Activated CD4-positive, alpha-beta T cell treated with anti-CD3 and anti-CD28 coated beads, Interleukin-2, amount 50 U/mL, for 4 hours (primary cell): ENCODE measurements at regions not wholly inside any gene's neighbourhood (a gene's known extent, or its start where the extent isn't known, plus 50 kb on each side); places are given as distances from the start of the nearest gene placed in this dataset.
"Not testable (repeated sequence)": the region's sequence is repeated elsewhere in the genome, so short reads cannot be mapped to it uniquely, and the experiment has no call there.

Source experiments
- DNase-seq, 2 experiments: peaks; one replicate each; pipeline ENCODE4 v3.0.0-alpha.2; 2020

- no peak for DNase-seq
Measured at GRCh38 chr6:6816716-6817115, 228.2 kb downstream of the LY86 start.

GRCh38 chr6:6818078-6818639 lies 229.6 kb downstream of the LY86 start:
- no peak for DNase-seq

DNA sequence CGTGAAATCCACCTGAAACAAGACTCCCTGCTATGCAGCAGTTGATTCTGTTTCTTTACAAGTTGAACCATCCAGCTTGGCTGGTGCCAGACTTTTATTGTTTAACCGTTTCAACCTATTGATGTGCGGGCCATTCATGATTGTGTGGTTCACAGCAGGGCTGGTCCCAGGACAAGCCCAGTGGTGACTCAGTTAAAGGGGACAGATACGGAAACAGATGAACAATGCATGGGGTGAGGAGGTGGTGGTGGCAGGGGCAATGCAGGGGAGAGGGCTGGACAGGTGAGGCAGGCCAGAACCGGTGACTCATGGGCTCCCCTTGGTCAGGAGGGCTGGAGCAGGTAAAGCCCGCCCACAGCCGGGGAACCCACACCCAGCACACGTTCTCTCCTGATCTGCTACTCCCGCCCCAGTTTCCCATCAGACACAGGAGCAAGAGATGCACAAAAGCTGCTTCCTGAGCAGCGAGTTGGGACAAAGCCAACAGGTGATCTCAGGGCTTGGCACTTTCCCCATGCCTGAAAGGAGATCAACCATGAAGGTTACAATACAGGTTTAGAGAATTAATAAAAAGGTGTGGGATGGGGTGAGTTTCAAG lies 232.2 kb downstream of the LY86 start:
- no peak for DNase-seq

GRCh38 chr6:6821639-6822261 lies 233.2 kb downstream of the LY86 start:
- no peak for DNase-seq

- no peak for DNase-seq
Measured at GRCh38 chr6:6823030-6823429, 234.5 kb downstream of the LY86 start.

DNA sequence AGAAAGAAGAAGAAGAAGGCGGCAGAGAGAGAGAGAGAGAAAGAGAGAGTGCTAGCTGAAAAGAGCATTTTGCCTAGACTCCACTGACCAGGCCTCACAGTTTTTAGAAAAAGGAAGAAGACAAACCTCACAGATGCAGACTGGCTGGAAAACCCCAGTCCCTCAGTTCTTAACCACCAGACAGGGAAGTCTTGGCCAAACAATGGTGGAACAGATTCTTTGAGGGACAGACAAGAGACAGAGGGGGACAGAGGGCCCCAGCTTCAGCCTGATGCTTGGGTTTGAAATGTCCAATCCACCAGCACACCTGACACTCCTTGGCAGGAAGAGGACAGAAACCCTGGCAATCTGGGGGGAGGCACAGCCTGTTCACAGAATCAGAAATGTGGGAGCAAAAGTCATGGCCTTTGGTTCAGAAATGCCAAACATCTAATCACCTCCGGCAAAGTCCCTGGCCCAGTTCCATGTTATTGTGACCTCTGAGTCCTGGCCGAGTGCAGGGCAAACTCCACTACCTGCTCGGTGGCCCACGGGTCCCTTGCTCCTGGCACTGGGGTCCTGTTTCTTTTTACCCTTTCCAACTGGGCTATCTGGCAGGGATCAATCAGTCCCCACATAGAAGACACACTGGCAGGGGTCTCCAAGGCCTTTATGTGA lies 235.2 kb downstream of the LY86 start:
- no peak for DNase-seq

DNA sequence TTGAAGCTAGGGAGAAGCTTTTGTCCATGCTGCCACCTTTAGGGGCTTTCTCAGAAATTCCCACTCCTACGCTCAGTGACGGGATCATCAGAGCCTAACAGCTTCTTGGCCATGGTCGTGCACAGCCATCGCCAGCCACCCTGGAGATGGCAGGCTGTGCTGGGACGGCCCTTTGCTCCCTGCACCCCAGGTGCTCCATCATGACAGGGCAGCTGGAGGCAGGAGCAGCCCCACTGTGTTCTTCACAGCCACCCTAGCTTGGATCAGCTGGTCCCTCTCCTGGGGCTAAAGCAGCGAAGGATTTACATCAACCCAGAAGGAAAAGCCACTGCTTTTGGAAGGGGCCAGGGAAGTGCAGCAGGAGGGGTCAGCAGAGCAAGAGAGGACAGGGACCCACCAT lies 235.9 kb downstream of the LY86 start:
- DNase-seq, result no peak

DNA sequence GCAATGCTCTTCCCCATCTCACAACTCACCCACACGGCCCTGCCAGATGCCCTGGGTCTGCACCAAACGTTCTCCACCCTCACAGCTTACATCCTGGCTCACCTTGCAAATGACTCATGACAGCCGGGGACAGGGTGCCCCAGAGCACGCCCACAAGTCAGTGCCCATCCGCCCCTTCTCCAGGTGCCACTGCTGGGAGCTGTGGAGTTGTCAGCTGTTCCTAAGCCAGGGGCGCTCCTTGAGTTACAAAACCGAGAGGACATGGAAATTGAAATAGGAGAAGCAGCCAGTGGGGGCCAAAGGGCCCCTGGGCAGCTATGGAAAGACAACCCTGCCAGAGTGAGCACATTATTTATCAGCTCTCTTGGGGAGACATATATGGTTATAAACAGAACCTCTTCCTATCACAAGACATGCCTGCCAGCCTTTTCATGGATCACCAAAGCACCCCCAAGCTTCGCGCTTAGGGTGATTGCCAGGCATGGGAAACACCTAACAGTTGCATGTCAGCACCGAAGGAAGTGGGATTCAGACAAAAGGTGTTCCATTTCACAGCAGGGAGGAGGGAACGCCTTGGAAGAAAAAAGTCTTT lies 236.8 kb downstream of the LY86 start:
- no peak for DNase-seq

DNA sequence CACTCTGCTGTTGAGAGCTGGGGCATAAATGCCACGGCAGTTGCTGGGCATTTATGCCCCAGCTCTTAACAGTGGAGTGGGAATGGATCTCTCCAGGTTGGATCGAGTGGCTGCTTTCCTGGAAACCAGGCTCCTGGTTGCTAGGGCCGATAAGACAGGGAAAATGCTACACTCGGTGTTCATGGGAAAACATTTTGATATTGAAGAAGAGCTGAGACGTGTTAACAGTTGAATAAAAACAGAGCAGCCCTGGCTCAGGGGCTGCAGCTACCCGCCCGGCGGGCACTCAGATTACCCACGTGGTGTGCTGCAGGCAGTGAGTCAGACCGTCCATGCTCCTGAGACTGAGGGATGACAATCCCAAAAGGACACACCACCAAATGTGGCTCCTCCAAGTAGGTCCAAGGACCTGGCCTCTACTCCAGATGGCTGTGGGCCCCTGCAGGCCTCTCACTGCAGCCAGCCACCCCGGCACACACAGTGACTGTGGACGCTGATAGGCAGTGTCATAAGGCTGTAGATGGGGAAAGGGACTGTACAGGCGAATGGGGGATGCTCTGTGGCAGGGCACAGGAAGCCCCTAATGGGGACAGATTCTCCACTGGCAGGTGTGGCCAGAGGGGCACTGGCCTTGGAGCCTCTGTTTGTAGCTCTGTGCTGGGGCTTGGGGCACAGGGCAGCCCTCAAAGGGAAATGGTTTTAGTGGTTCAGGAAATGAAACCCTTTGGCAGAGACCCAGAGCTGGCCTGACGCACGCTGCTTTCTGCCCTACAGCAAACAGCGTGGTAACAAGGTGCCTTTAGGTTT lies 237.8 kb downstream of the LY86 start:
- no peak for DNase-seq

- DNase-seq, result no peak
Measured at GRCh38 chr6:6826961-6827360, 238.4 kb downstream of the LY86 start.

GRCh38 chr6:6829872-6830685 lies 241.6 kb downstream of the LY86 start:
- no peak for DNase-seq

- DNase-seq, result not testable (repeated sequence)
Measured at GRCh38 chr6:6830686-6831063, 242.2 kb downstream of the LY86 start.

DNA sequence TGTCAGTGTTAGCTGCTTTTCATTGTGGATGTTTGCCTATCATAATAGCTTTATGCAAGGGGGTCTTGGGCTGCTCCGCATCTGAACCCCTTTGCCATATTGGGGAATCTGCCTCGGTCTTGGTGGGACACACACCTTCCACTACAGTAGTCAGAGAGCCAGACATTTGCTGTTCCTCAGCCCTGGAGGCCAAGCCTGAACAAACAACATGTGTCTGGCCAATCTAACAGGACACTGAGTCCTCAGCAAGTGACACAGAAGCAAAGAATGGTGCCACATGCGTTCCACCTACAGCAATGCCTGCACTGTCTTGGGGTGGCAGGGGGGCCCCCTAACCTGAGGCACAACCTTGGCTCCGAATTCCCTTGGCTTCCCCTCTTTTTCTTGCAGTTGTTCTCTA lies 243.9 kb downstream of the LY86 start:
- DNase-seq, result no peak

DNA sequence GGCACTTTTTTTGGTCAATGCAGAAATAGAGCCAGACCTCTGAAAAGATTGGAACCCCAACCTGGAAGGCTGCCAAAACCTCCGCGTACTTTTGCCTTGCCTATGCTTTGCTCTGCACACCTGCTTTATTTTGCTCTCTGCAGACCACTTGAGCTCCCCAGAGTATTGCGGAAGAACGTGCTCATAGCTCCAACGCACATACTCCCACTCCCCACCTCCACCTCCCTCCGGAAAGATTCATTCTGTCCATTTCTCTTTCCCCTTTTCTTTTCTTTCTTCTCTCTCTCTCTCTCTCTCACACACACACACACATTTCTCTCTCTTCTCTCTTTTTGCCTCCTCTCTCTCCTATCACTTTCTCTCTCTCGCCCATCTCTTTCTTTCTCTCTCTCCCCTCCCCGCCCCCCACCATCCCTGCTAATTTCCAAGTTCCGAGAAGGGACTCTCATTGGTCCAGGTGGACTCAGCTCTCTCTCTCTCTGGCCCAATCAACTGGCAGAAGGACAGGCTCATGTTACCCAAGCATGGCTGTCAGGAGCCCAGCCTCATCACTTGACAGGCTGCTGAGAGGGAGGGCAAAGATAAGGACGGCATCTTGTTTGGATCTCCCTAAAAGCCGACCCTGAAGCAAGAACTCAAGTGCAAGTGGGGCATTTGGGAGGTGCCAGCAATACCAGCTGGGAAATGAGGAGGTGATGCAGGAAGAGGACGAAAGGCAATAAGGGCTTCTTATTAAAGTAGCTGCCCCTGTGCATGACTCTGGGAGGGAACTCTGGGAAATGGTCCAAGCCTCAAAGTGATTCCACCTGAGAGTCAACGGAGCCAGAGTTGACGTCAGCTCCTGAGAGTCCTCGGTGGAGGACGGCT lies 246.1 kb downstream of the LY86 start:
- DNase-seq, result no peak

DNA sequence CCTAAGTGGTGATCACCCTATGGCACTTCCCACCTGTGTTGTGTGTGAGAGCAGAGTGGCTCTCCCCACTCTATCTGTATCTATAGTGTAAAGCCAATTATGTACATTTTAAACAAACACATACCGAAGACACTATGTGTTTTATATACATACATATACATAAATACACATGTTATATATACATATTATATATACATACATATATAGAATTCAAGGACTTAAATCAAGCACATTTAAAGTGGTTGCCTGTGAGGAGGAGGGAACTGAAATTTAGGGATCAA lies 246.6 kb downstream of the LY86 start:
- no peak for DNase-seq

DNA sequence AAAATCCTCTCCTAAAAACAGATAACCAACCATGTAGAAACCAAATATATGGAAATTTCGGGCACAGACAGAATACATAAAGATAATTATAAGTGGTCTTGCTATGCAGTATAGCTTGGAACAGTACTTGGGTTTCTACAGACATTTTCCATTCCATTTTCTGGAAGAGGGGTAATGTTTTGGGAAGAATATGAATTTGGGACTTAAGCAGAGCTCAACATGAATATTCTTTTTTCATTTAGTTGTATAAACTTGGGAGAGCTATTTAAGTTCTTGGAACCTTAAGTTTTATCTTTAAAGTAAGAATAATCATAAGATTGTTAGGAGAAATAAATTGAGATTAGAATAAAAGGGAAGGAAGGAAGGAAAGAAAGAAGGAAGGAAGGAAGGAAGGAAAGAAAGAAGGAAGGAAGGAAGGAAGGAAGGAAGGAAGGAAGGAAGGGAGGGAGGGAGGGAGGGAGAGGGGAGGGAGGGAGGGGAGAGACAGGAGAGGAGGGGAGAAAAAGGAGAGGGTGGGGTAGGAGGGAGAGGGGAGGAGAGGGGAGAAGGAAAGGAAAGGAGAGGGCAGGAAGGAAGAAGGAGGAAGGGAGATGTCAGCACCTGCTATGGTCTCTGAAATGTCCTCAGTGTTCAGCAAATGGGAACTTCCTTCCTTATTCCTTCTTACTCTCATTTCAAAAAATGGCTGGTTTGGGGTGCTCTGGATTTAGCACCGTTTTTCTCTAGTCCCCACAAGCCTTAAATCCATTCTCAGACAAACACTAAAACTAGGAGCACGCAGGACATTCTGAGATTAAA lies 248.3 kb downstream of the LY86 start:
- DNase-seq, result no peak

GRCh38 chr6:6837541-6838080 lies 249.1 kb downstream of the LY86 start:
- DNase-seq, result no peak

- DNase-seq, result no peak
Measured at GRCh38 chr6:6840831-6841291, 252.3 kb downstream of the LY86 start.

GRCh38 chr6:6841571-6841970 lies 253.1 kb downstream of the LY86 start:
- DNase-seq, result no peak

DNA sequence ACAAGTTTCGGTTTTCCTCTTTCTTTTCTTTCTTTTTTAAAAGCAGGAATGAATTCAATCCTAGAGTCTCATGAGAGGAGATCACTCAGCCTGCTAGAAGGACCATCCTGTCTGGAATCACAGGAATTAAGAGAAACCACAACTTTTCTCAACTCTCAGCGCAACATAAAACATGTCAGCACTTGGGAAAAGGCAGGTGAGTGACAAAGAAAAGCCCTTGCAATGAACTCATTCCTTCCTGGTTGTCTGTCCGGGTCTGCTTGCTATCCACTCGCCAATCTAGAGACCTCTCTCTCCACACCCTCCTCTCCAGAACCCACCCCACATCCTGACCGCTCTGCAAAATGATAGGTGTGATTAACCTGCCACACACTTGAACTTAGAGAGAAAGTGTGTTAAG lies 253.8 kb downstream of the LY86 start:
- no peak for DNase-seq
